Forelimb muscle (tissue), 1 donor: ENCODE measurements at regions not wholly inside any gene's neighbourhood (a gene's known extent, or its start where the extent isn't known, plus 50 kb on each side); places are given as distances from the start of the nearest gene placed in this dataset.
"Not testable (repeated sequence)": the region's sequence is repeated elsewhere in the genome, so short reads cannot be mapped to it uniquely, and the experiment has no call there.

Source experiments
- DNase-seq: peaks from one replicate; pipeline ENCODE4 v3.0.0-alpha.2; 2013; ENCODE audit warnings: low read depth

DNA sequence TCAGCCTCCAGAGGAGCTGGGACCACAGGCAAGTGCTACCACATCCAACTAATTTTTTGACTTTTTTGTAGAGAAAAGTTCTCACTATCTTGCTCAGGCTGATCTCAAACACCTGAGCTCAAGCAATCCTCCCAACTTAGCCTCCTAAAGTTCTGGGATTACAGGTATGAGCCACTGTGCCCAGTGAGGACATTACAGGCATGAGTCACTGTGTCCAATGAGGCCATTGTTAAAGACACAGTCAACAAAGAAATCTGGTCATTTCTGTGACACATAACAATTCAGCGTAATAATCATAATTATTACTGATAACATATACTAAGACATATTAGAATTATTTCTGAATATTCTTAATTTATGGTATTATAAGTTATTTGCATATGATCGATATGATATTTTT is 463.4 kb upstream of the NDN start:
- no peak for DNase-seq

- DNase-seq = not testable (repeated sequence)
Measured at GRCh38 chr15:24158306-24158705, 471.2 kb upstream of the NDN start.

DNA sequence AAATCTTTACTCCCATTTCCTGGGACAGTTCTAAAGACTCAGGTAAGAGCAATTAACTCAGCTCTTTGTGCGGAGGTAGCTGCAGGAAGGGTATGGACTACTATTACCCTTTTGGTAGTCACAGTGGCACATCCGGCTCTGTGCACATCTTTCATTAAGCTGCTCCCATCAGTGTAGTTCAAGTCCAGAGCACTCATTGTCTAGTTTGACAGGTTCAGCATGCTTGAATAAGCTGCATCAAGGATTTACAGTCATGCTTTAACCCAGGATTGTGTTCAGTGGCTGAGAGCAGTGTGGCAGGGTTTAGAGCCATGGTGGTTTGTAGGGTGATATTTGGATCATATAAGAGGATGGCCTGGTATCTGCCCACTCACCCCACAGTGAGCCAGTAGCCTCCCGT is 478.4 kb upstream of the NDN start:
- not testable (repeated sequence) for DNase-seq

GRCh38 chr15:24202297-24202696 is 473.3 kb upstream of the NPAP1 start:
- not testable (repeated sequence) for DNase-seq

- not testable (repeated sequence) for DNase-seq
Measured at GRCh38 chr15:24211742-24212476, 463.7 kb upstream of the NPAP1 start.

GRCh38 chr15:24223739-24224138 is 451.8 kb upstream of the NPAP1 start:
- DNase-seq = no peak

- DNase-seq = no peak
Measured at GRCh38 chr15:24224161-24224560, 451.4 kb upstream of the NPAP1 start.

- DNase-seq = not testable (repeated sequence)
Measured at GRCh38 chr15:24228922-24229321, 446.7 kb upstream of the NPAP1 start.

DNA sequence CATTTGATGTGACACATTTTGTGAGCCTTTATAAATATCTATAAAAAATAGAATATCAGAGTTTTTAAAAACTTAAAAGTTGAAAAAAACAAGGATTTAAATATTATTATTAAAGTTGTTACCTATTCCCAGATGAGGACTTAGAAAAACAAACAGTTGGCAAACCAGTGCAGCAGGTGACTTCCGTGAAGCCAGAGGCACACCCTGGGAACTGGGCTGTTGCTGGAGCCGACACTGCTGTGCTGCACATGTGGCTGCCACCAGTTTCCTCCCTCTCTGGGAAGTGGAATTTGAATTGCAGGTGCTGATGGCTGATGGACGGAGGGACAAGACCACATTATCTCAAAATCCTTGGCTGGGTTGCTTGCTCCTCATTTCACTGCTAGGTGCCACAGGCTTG is 442.4 kb upstream of the NPAP1 start:
- not testable (repeated sequence) for DNase-seq

GRCh38 chr15:24240580-24240979 is 435.0 kb upstream of the NPAP1 start:
- not testable (repeated sequence) for DNase-seq

GRCh38 chr15:24259106-24259505 is 416.5 kb upstream of the NPAP1 start:
- DNase-seq = not testable (repeated sequence)

- not testable (repeated sequence) for DNase-seq
Measured at GRCh38 chr15:24260407-24260806, 415.2 kb upstream of the NPAP1 start.

DNA sequence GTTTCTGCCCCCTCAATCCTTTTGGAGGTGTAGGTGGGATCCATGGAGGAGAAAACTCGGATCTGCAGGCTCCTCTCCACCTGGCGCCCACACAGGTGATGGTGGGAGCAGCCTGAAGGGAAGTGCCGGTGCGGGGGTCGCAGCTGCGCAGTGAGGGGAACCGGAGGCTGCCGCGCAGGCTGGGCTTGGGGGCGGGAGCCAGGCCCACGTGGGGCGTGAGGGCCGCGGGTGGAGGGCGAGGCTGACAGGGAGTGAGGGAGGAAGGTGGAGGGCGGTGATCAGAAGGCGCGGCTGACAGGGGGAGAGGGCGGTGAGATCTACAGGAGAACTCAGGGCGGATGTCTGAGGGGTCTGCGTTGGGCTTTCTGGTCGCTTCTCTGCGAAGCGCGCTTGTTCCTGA is 414.7 kb upstream of the NPAP1 start:
- not testable (repeated sequence) for DNase-seq

GRCh38 chr15:24268536-24269165 is 406.9 kb upstream of the NPAP1 start:
- DNase-seq = not testable (repeated sequence)

DNA sequence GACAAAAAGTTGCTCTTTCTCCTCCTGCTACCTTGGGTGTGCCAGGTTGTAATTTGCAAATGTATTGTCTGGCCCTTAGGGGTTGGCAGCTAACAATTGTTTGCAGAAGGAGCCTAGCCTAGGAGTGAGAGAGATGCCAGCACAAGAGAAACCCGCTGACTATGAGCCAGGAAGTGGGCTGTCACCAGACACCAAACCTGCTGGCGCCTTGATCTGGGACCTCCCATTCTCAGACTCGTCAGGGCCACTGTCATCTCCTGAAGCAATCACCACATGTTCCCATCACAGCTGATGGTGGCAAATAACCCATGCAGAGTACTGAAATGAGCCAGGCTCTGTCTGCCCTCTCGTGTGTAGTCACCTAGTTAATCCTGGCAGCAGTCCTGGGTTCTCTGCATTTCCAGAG is 406.4 kb upstream of the NPAP1 start:
- DNase-seq = no peak

- no peak for DNase-seq
Measured at GRCh38 chr15:24269923-24270322, 405.7 kb upstream of the NPAP1 start.

GRCh38 chr15:24271496-24272244 is 403.9 kb upstream of the NPAP1 start:
- DNase-seq = not testable (repeated sequence)

DNA sequence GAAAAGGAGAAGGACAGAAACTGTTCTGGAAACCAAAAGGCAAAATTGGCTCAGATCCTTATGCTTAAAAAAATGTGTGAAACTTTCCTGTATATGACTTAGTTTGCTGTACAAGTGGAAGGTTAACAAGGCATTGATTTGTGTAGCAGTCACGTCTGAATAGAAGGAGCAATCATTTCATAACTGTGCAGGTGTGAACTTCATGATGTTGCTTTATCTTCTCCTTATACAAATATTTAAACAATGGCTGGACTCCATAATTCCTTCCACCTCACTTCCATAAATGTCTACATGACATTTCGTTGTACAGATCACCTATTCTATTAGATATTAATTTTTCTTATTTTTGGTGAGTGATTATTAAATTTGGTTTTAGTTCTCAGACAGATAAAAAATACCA is 382.7 kb upstream of the NPAP1 start:
- no peak for DNase-seq

DNA sequence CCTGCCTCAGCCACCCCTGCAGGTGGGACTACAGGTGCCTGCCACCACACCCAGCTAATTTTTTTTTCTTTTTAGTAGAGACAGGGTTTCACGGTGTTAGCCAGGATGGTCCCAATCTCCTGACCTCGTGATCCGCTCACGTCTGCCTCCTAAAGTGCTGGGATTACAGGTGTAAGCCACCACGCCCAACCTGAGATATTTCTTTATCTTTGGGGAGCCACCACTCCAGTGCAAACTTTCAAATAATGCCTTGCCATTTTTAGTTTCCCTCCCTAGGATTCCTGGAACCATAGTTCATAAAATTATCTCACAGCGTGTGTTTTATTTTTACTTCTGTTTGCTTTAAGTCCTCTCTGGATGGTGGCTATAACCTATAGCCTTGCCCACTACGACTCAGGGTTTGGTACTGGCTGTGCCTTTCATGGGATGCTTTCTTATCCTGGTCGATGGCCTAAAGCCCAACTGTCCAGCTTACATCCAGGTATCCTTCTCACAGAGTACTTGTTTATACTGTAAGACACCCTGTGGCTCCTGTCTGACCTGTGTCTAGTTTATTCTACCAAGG is 374.7 kb upstream of the NPAP1 start:
- not testable (repeated sequence) for DNase-seq

DNA sequence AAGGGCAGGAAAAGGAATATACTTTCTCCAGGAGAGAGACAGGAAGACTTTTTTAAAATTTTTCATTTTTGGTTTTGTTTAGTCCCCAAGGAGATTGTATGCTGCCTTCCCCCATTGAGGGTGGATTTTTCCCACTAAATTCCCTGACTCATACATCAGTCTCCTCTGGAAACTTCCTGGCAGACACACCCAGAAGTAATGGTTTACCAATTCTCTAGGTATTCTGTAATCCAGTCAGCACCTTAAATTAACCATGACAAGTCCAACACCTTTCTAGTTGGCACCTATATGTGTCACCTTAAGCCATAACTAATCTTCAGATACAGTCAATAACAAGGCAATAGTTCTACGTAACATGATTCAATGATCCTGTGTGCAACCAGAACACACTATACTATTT is 373.6 kb upstream of the NPAP1 start:
- DNase-seq = not testable (repeated sequence)

GRCh38 chr15:24304747-24305146 is 370.8 kb upstream of the NPAP1 start:
- DNase-seq = not testable (repeated sequence)

DNA sequence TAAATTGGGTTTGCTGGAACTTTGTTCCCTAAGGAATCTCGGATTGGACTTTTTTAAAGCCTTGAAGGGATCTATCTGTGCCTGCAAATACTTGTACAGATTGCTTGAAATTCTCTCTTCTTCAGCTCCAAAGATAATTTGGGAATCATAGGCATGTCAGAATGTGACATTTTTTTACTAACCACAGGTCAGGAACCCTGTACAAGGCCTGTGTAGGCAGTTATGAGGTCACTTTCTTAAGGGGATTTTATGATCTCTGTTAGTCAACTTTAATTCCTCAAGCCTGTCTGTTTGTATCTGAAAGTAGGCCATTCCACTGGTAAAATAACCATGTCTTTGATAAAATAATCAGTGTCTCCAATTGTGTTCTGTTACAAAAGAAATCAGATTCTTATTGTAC is 369.9 kb upstream of the NPAP1 start:
- not testable (repeated sequence) for DNase-seq
